ENCODE measurements at regions not wholly inside any gene's neighbourhood (a gene's known extent, or its start where the extent isn't known, plus 50 kb on each side); places are given as distances from the start of the nearest gene placed in this dataset.
"Not testable (repeated sequence)": the region's sequence is repeated elsewhere in the genome, so short reads cannot be mapped to it uniquely, and the experiment has no call there.

DNA sequence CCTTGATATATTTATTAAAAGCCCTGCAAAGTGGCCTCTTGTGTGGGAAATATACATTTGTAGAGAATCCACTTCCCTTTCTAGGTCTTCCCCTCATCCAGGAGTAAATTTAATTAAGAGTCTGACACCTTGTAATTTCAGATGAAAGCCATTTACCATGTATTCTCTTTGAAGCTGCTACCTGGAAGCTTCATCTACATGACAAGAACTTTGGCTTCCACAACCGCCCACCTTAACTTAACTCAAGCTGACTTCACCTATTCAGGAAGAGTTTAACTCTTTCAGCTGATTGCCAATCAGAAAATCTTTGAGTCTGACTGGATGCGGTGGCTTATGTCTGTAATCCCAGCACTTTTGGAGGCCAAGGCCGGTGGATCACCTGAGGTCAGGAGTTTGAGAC is 899.9 kb downstream of the TAF11L14 start:
- TF ChIP-seq CTCF (IDR thresholded peaks at IDR 0.05; ENCODE audit: low read depth, low read length), result no peak
- in situ Hi-C loops (cut with HindIII; ENCODE audit: low sequenced_read_pairs), result no loop called here
- no peak for DNase-seq (ENCODE audit: low read depth, low spot score)
- H3K4me3 ChIP-seq (ENCODE audit: low read depth, low read length), result no peak overlapping the region

- in situ Hi-C loops (cut with HindIII; ENCODE audit: low sequenced_read_pairs); DNase-seq (ENCODE audit: low read depth, low spot score); H3K4me3 ChIP-seq (ENCODE audit: low read depth, low read length): not testable (repeated sequence)
These were observed 901.5 kb downstream of the TAF11L14 start for GRCh38 chr5:18535753-18536152.

GRCh38 chr5:18544421-18544820 is 910.2 kb downstream of the TAF11L14 start:
- TF ChIP-seq CTCF (IDR thresholded peaks at IDR 0.05; ENCODE audit: low read depth, low read length), result no peak
- no peak for DNase-seq (ENCODE audit: low read depth, low spot score)
- in situ Hi-C loops (cut with HindIII; ENCODE audit: low sequenced_read_pairs), result no loop called here
- no peak overlapping the region for H3K4me3 ChIP-seq (ENCODE audit: low read depth, low read length)

DNA sequence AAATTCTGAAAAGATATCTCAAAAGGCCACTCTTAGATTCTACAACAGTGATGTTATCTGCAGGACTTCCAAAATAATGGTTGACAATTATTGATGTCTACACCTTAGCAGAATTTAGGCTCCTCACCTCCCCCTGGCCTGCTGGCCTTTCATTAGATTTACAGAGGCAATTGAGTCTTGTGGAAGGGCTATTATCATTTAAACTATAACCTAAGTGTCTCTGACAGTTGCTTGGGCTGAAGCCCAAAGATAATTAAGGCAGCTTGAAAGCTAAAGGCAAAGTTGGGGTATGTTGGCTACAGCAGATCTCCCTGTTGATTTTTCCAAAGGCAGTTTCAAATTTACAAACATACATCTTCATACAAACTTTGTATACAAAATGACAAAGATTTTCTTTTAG is 912.3 kb downstream of the TAF11L14 start:
- no peak overlapping the region for H3K4me3 ChIP-seq (ENCODE audit: low read depth, low read length)
- in situ Hi-C loops (cut with HindIII; ENCODE audit: low sequenced_read_pairs), result no loop called here
- TF ChIP-seq CTCF (IDR thresholded peaks at IDR 0.05; ENCODE audit: low read depth, low read length), result no peak
- DNase-seq (ENCODE audit: low read depth, low spot score), result no peak

GRCh38 chr5:18551716-18552115 is 917.5 kb downstream of the TAF11L14 start:
- no peak overlapping the region for H3K4me3 ChIP-seq (ENCODE audit: low read depth, low read length)
- no peak for DNase-seq (ENCODE audit: low read depth, low spot score)
- in situ Hi-C loops (cut with HindIII; ENCODE audit: low sequenced_read_pairs), result no loop called here
- TF ChIP-seq CTCF (IDR thresholded peaks at IDR 0.05; ENCODE audit: low read depth, low read length), result no peak

DNA sequence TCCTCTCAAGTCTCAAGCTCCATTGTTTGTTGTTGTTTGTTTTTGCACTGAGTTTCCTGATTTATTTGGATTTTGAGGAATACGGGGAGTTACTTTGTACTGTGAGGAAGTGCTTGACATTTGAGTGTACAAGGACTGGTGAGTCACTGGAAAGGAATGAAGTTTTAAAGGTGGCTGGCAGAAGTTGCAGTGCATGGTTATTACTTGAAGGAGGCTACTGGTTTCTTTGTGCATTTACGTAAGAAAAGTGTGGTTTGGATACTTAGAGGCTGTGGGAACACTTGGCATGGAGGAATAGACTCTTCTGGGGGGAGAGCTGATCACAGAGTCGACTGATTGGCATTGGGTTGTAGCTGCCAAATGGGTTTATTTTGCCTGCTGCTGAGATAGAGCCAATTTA is 919.0 kb downstream of the TAF11L14 start:
- in situ Hi-C loops (cut with HindIII; ENCODE audit: low sequenced_read_pairs), result no loop called here
- H3K4me3 ChIP-seq (ENCODE audit: low read depth, low read length), result no peak overlapping the region
- peak; percentile 94 for DNase-seq (ENCODE audit: low read depth, low spot score)
- no peak for TF ChIP-seq CTCF (IDR thresholded peaks at IDR 0.05; ENCODE audit: low read depth, low read length)

GRCh38 chr5:18560602-18561001 is 926.3 kb downstream of the TAF11L14 start:
- H3K4me3 ChIP-seq (ENCODE audit: low read depth, low read length), result no peak overlapping the region
- in situ Hi-C loops (cut with HindIII; ENCODE audit: low sequenced_read_pairs), result no loop called here

More at GRCh38 chr5:18560602-18561001, 926.3 kb downstream of the TAF11L14 start:
- no peak for TF ChIP-seq CTCF (IDR thresholded peaks at IDR 0.05; ENCODE audit: low read depth, low read length)
- no peak for DNase-seq (ENCODE audit: low read depth, low spot score)

Measured in astrocyte of the spinal cord (primary cell).